HFFc6 (cell line): ENCODE measurements at regions not wholly inside any gene's neighbourhood (a gene's known extent, or its start where the extent isn't known, plus 50 kb on each side); places are given as distances from the start of the nearest gene placed in this dataset.

Experiments used
- DNase-seq: peaks from one replicate; pipeline ENCODE4 v3.0.0-alpha.2; 2018
- H3K27ac Mint-ChIP-seq: 2 replicates; pipeline ENCODE4 v1.8.0; 2020; ENCODE audit warnings: mild to moderate bottlenecking, mixed read lengths
- H3K27me3 Mint-ChIP-seq: 2 replicates; pipeline ENCODE4 v1.8.0; 2021; ENCODE audit warnings: mild to moderate bottlenecking, moderate library complexity, mixed read lengths; ENCODE audit not compliant: insufficient read depth
- H3K36me3 Mint-ChIP-seq: 2 replicates; pipeline ENCODE4 v1.8.0; 2021; ENCODE audit warnings: low read depth, mixed read lengths
- H3K4me1 Mint-ChIP-seq: 2 replicates; pipeline ENCODE4 v1.8.0; 2020; ENCODE audit warnings: low read depth, mixed read lengths
- H3K4me3 Mint-ChIP-seq: 2 replicates; pipeline ENCODE4 v1.8.0; 2020; ENCODE audit warnings: mild to moderate bottlenecking, moderate library complexity, mixed read lengths
- H3K9me3 Mint-ChIP-seq: 2 replicates; pipeline ENCODE4 v1.8.0; 2020; ENCODE audit warnings: mild to moderate bottlenecking, mixed read lengths
- TF ChIP-seq, protein P1 (sequence below): fragments of 200-600 bp; sonication (generic); IDR thresholded peaks from 2 replicates; pipeline ENCODE4 v1.5.0; 2021; ENCODE audit warnings: antibody characterized with exemption, mild to moderate bottlenecking

DNA sequence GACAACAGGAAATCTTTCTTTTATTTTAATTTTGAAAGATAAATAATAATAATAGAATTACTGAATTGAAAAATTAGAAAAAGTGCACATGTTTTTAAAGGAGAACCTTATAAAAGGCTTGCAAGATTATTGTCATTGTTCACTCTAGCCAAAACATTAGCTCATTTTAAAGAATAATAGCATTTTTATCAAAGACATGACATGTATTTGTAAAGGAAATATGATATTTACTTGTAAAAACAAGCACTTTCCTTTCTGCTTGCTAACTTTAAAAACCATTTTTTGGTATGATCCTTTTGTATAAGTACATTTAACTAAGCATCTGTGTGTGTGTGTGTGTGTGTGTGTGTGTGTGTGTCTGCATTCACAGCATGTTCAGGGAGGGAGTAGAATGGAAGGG lies 156.3 kb upstream of the C1orf87 start:
- TF ChIP-seq, protein P1, sequence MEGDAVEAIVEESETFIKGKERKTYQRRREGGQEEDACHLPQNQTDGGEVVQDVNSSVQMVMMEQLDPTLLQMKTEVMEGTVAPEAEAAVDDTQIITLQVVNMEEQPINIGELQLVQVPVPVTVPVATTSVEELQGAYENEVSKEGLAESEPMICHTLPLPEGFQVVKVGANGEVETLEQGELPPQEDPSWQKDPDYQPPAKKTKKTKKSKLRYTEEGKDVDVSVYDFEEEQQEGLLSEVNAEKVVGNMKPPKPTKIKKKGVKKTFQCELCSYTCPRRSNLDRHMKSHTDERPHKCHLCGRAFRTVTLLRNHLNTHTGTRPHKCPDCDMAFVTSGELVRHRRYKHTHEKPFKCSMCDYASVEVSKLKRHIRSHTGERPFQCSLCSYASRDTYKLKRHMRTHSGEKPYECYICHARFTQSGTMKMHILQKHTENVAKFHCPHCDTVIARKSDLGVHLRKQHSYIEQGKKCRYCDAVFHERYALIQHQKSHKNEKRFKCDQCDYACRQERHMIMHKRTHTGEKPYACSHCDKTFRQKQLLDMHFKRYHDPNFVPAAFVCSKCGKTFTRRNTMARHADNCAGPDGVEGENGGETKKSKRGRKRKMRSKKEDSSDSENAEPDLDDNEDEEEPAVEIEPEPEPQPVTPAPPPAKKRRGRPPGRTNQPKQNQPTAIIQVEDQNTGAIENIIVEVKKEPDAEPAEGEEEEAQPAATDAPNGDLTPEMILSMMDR: no peak
- H3K9me3 Mint-ChIP-seq: no peaks in the 10 kb centered on the region
- no peaks in the 10 kb centered on the region for H3K27me3 Mint-ChIP-seq
- no peak for DNase-seq
- H3K36me3 Mint-ChIP-seq: no peaks in the 10 kb centered on the region
- H3K4me3 Mint-ChIP-seq: no peak overlapping the region
- H3K4me1 Mint-ChIP-seq: peaks cover 12% of the 10 kb centered on the region; the same call in 1 of the 2 replicates
- H3K27ac Mint-ChIP-seq: no peak overlapping the region

DNA sequence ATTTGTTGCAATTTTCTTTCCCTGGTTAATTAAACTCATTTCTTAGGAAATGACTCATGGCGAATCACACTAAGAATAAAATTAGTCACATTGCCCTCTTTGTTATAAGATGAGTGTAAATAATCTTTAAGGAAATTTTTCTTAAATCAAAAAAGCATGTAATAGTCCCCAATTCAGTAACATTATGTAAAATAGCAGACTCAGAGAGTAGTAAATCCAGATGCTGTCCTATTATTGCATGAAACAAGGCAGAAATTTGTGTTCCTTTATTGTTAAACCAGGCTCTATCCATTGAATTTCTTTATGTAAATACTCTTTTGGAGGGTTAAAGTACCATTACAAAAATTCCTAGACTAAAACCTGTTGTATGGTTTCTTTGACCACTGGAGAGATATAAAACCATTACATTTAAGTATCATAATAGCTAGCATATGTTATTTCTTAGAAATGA lies 154.5 kb upstream of the C1orf87 start:
- TF ChIP-seq, protein P1: no peak
- H3K36me3 Mint-ChIP-seq: no peaks in the 10 kb centered on the region
- DNase-seq: no peak
- peaks cover 12% of the 10 kb centered on the region; the same call in 1 of the 2 replicates for H3K4me1 Mint-ChIP-seq
- no peak overlapping the region; the same call in 1 of the 2 replicates for H3K4me3 Mint-ChIP-seq
- no peak overlapping the region; the same call in 1 of the 2 replicates for H3K27ac Mint-ChIP-seq
- no peaks in the 10 kb centered on the region for H3K9me3 Mint-ChIP-seq
- H3K27me3 Mint-ChIP-seq: no peaks in the 10 kb centered on the region

DNA sequence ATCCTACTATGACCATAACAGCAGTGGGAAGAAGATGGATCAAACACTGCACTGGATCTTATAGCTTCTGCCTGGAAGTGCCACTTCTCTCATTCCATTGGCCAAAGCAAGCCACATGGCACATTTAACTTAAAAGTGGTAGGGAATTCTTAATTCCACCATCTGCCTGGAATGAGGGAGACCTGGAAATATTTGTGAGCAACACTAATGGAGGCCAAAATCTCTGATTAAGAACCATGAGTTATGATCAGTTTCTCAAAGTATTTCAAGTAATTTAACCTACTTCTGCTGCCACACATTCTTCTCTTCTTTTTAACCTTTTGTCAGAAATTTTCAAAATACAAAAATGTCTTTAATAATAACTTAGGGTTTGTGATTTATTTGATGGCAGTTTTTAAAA lies 154.0 kb upstream of the C1orf87 start:
- TF ChIP-seq, protein P1: no peak
- no peak overlapping the region for H3K27ac Mint-ChIP-seq
- H3K36me3 Mint-ChIP-seq: no peaks in the 10 kb centered on the region
- no peak overlapping the region for H3K4me3 Mint-ChIP-seq
- no peaks in the 10 kb centered on the region for H3K9me3 Mint-ChIP-seq
- peaks cover 12% of the 10 kb centered on the region; the same call in 1 of the 2 replicates for H3K4me1 Mint-ChIP-seq
- DNase-seq: no peak
- no peaks in the 10 kb centered on the region for H3K27me3 Mint-ChIP-seq

DNA sequence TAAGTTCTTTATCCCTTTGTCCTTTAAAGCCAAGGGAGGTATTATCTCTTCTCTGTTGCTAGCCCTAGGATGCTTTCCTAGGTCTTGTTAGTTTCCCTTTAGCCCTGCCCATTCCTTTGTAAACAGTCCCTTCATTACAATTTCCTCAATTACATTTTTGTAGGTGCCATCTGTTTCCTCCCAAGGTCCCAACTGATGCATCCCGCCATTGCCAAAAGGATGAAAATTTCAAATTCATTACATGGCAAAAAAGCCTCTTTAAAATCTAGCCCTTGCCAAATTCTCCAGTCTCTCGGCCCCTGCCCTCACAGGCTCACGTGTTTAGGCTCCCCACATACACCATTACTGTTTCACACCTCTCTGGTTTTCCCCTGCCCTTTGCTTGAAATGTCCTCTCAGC lies 151.9 kb upstream of the C1orf87 start:
- TF ChIP-seq, protein P1: no peak
- DNase-seq: no peak
- peaks cover 12% of the 10 kb centered on the region; the same call in 1 of the 2 replicates for H3K4me1 Mint-ChIP-seq
- no peak overlapping the region for H3K4me3 Mint-ChIP-seq
- H3K27me3 Mint-ChIP-seq: no peaks in the 10 kb centered on the region
- no peaks in the 10 kb centered on the region; the same call in 1 of the 2 replicates for H3K9me3 Mint-ChIP-seq
- no peaks in the 10 kb centered on the region for H3K36me3 Mint-ChIP-seq
- no peak overlapping the region for H3K27ac Mint-ChIP-seq

DNA sequence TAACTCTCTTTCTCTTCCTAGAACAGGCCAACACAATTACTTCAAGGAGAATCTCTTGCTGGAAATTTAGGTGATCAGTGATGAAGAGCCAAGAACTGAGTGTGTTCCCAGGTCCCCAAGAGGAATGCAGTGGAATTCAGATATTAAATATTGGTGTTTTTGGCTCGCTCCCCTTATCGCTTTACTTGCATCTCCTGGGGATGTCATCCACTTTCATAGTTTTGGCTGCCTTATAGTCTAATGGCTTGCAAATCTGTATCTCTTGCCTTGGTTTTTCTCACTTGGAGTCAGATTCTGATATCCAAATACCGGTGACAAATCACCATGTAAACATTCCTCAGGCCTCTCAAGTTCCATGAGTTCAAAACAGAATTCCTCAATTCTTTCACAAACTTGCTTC lies 151.0 kb upstream of the C1orf87 start:
- DNase-seq: no peak
- no peaks in the 10 kb centered on the region; the same call in 1 of the 2 replicates for H3K9me3 Mint-ChIP-seq
- H3K4me1 Mint-ChIP-seq: peaks cover 12% of the 10 kb centered on the region; the same call in 1 of the 2 replicates
- no peak overlapping the region for H3K27ac Mint-ChIP-seq
- H3K36me3 Mint-ChIP-seq: no peaks in the 10 kb centered on the region
- TF ChIP-seq, protein P1: no peak
- H3K4me3 Mint-ChIP-seq: no peak overlapping the region
- no peaks in the 10 kb centered on the region for H3K27me3 Mint-ChIP-seq

DNA sequence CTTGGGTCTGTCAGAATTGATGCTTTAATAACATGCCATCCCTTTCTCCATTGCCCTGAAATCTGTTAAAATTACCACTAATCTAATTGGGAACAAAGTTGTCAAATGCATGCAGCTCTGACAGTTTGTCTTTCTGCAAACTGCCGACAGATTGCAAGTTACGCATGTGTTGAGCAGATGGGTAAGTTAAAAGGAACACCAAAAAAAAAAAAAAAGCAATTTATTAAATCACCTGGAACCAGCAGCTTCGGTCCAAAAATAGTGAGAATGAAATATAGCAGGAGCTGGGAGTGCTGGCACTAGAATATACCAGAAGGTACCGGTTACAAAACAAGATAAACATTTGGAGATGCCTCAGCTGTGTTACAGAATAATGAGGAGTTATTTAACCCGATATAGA lies 149.6 kb upstream of the C1orf87 start:
- DNase-seq: no peak
- TF ChIP-seq, protein P1: no peak
- no peaks in the 10 kb centered on the region; the same call in 1 of the 2 replicates for H3K9me3 Mint-ChIP-seq
- peaks cover under 1% of the 10 kb centered on the region for H3K27me3 Mint-ChIP-seq
- H3K4me3 Mint-ChIP-seq: no peak overlapping the region
- H3K27ac Mint-ChIP-seq: no peak overlapping the region
- no peaks in the 10 kb centered on the region for H3K36me3 Mint-ChIP-seq
- H3K4me1 Mint-ChIP-seq: peaks cover 10% of the 10 kb centered on the region; the same call in 1 of the 2 replicates
